NCI-H2227 treated with DMSO at 0.1 percent for 48 hours (cell line): ENCODE measurements at regions not wholly inside any gene's neighbourhood (a gene's known extent, or its start where the extent isn't known, plus 50 kb on each side); places are given as distances from the start of the nearest gene placed in this dataset.
"Not testable (repeated sequence)": the region's sequence is repeated elsewhere in the genome, so short reads cannot be mapped to it uniquely, and the experiment has no call there.

Source experiments
- DNase-seq: peaks from one replicate; lab custom pipeline; 2025; lab: John Stamatoyannopoulos, UW

DNA sequence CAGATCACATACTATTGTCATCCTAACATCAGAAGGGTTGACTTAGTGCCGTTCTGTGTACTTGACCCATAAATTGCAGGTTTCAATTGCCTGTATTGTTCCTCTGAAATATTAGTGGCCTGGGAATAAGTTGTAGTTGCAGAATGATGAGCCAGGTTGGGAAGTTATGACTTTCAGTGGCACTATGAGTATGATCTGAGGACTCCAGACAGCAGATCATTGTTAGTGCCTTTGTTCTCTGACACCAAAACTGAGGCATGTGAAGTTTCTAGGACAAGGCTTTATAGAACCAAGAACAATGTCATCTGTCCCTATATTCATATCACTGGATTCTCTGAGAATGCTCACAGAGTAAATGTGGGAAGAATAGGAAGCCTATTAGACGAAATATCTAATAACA is 403.7 kb downstream of the STK39 start:
- no peak for DNase-seq

DNA sequence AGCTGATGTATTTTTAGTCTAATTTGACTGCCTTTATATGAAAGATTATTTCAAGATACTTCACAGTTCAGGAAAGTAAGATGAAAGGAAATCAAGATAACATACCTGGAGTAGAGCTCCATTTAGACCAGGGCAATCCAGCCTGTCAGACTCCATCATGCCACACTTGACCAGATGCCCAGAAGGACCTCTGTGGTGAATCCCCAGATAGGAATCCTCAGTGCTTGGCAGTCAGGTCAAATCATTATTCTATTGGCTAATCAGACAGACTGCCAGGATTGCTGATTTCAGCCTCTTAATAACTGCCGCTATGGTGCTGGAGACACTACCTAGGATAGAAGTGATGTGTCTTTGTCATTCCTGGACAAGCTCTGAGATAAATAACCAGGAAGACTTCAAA is 404.2 kb downstream of the STK39 start:
- DNase-seq = no peak

DNA sequence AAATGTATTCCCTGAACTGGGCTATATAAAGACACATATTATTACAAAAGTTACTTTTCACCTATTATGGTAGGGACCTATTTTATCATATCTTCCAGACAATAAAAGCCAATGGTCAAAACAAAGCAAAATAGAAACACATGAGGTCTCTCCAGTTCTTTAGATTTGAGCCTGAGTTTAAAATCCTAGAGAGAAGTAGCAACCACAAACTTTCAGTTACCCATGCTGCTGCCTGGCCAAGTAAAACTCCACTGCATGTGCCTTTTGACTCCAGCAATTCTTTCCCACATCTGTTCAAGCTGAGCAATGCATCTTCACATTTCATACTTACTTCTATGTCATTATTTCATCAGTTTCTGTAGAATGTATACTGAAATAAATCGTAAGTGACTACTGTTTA is 405.3 kb downstream of the STK39 start:
- DNase-seq = no peak

- not testable (repeated sequence) for DNase-seq
Observed at GRCh38 chr2:167835290-167835689, 412.1 kb downstream of the STK39 start.

DNA sequence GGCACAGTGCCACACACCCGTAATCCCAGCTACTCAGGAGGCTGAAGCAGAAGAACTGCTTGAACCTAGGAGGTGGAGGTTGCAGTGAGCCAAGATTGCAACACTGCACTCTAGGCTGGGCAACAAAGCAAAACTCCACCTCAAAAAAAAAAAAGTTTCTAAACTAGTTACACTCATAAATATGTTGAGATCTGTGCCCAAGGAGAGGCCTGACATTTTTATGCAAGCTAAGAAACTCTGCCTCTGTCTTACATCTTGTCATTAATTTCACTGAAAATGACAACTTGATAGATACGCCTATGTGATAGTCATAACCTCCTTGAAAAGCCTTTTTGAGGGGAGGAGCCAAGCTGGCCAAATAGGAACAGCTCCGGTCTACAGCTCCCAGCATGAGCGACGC is 412.7 kb downstream of the STK39 start:
- DNase-seq = no peak

GRCh38 chr2:167833294-167833693 is 414.1 kb downstream of the STK39 start:
- no peak for DNase-seq

- DNase-seq = no peak
Observed at GRCh38 chr2:167832868-167833287, 414.5 kb downstream of the STK39 start.

GRCh38 chr2:167827352-167828097 is 419.9 kb downstream of the STK39 start:
- no peak for DNase-seq

- DNase-seq = no peak
Observed at GRCh38 chr2:167826906-167827305, 420.5 kb downstream of the STK39 start.

DNA sequence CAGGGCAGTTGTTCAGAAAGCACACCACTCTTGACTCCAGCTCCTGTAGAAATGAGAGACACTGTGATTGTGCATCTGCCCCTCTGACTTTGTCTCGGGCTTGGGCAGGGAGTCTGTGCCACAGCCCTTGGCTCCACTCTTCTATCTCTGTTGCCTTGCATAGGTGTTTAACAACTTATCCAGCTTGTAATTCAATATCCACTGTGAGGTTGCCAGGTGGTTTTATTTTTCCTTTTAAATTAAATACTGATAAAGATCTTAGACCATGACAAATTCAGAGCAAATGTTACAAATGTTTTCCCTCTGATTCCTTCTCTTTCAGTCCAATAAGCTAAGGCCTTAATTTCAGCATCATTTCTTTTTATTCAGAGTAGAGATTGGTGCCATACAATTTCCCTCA is 421.7 kb downstream of the STK39 start:
- no peak for DNase-seq

GRCh38 chr2:167822690-167823465 is 424.5 kb downstream of the STK39 start:
- DNase-seq = no peak

- DNase-seq = no peak
Observed at GRCh38 chr2:167820488-167820887, 426.9 kb downstream of the STK39 start.

GRCh38 chr2:167818521-167818920 is 428.9 kb downstream of the STK39 start:
- no peak for DNase-seq

GRCh38 chr2:167817908-167818307 is 429.5 kb downstream of the STK39 start:
- DNase-seq = no peak

DNA sequence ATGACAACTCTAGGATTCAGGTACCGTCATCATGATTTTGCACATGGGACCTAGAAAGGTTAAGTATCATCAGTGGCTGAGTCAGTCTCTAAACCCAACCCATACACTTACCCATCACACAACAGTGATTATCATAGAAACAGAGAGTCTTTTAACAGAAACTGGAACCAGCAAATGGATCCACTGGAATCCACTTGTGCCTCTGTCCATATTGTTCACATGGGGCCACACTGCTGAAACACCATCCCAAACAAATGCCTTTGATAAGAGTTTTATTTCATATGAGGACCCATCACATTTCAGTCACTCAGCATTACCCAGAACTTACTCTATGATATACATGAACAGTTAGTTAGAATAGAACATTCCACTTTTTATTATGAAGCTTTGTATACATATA is 430.0 kb downstream of the STK39 start:
- DNase-seq = no peak

- DNase-seq = no peak
Observed at GRCh38 chr2:167816874-167817290, 430.5 kb downstream of the STK39 start.

- no peak for DNase-seq
Observed at GRCh38 chr2:167814881-167815718, 432.3 kb downstream of the STK39 start.

GRCh38 chr2:167814482-167814880 is 432.9 kb downstream of the STK39 start:
- DNase-seq = not testable (repeated sequence)

DNA sequence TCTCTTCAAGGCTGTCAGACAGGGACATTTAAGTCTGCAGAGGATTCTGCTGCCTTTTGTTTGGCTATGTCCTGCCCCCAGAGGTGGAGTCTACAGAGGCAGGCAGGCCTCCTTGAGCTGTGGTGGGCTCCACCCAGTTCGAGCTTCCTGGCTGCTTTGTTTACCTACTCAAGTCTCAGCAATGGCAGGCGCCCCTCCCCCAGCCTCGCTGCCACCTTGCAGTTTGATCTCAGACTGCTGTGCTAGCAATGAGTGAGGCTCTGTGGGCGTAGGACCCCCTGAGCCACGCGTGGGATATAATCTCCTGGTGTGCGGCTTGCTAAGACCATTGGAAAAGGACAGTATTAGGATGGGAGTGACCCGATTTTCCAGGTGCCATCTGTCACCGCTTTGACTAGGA is 437.6 kb downstream of the STK39 start:
- not testable (repeated sequence) for DNase-seq

DNA sequence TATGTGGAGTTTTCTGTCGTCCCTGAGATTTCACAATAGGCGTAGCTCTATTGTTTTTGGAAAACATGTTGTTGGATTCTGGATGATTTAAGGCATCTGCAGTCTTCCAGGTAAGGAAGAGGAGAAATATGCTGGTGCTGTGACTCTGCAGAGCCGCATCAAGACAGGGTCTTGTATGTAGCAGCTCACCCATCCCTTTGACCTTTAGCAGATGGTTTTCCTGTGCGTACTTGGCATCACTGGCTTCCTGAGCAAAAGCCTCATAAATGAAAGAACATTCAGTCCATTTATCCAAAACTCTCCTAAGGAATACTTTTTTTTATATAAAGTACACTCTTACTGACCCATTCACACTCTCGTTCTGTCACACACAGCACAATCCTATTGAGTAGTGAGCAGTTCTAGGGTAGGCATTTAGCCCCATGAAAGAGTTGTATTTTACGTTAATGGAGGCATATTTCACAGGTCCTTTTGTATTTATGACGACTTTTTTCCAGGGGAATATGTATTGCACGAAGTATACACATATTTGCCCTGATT is 443.9 kb downstream of the STK39 start:
- DNase-seq = no peak

GRCh38 chr2:167794554-167795255 is 452.7 kb downstream of the STK39 start:
- DNase-seq = no peak

- no peak for DNase-seq
Observed at GRCh38 chr2:167793725-167794124, 453.7 kb downstream of the STK39 start.
